AG09319 (cell line): ENCODE measurements at regions not wholly inside any gene's neighbourhood (a gene's known extent, or its start where the extent isn't known, plus 50 kb on each side); places are given as distances from the start of the nearest gene placed in this dataset.

ENCODE experiments used
- DNase-seq: peaks from one replicate; pipeline ENCODE4 v3.0.0-alpha.2; 2010; ENCODE audit warnings: low read depth; ENCODE audit errors: extremely low read depth
- CTCF ChIP-seq: IDR thresholded peaks from 2 replicates; pipeline ENCODE4 v1.5.1; 2011; ENCODE audit warnings: low read depth, mild to moderate bottlenecking, inconsistent platforms, low read length, moderate library complexity

GRCh38 chr6:163757520-163757919 lies 343.0 kb downstream of the QKI start:
- TF ChIP-seq CTCF: no peak

GRCh38 chr6:163756079-163756478 lies 341.6 kb downstream of the QKI start:
- no peak for TF ChIP-seq CTCF
- DNase-seq: peak; percentile 24

More at GRCh38 chr6:163757520-163757919, 343.0 kb downstream of the QKI start:
- no peak for DNase-seq

GRCh38 chr6:163754866-163755265 lies 340.3 kb downstream of the QKI start:
- no peak for DNase-seq
- no peak for TF ChIP-seq CTCF

GRCh38 chr6:163753430-163753829 lies 338.9 kb downstream of the QKI start:
- TF ChIP-seq CTCF: no peak
- DNase-seq: no peak

- no peak for TF ChIP-seq CTCF
- no peak for DNase-seq
These were observed 337.9 kb downstream of the QKI start for GRCh38 chr6:163752446-163752845.

GRCh38 chr6:163751032-163751525 lies 336.6 kb downstream of the QKI start:
- no peak for DNase-seq
- TF ChIP-seq CTCF: no peak

GRCh38 chr6:163750431-163751031 lies 336.0 kb downstream of the QKI start:
- DNase-seq: no peak
- no peak for TF ChIP-seq CTCF
